Astrocyte (in vitro differentiated cells and primary cell): ENCODE measurements at regions not wholly inside any gene's neighbourhood (a gene's known extent, or its start where the extent isn't known, plus 50 kb on each side); places are given as distances from the start of the nearest gene placed in this dataset.

Experiments
- DNase-seq: peaks from one replicate; pipeline ENCODE4 v3.0.0-alpha.2; 2010; ENCODE audit warnings: low read depth
- FAIRE-seq: peaks from 2 replicates; lab custom pipeline; 2011; peaks lifted over from hg19 to GRCh38; lab: Jason Lieb, UNC
- H2AFZ ChIP-seq: 2 replicates; pipeline ENCODE4 v1.6.0; 2012; ENCODE audit warnings: low read depth, low read length, inconsistent platforms
- H3K27ac ChIP-seq: 2 replicates; pipeline ENCODE4 v1.5.1; 2011; ENCODE audit warnings: low read depth, low read length, inconsistent platforms
- H3K27me3 ChIP-seq: 2 replicates; pipeline ENCODE4 v1.6.0; 2011; ENCODE audit warnings: low read length, inconsistent platforms; ENCODE audit not compliant: insufficient read depth
- H3K36me3 ChIP-seq: 2 replicates; pipeline ENCODE4 v1.5.1; 2011; ENCODE audit warnings: low read length, inconsistent platforms; ENCODE audit not compliant: insufficient read depth
- H3K4me1 ChIP-seq: 2 replicates; pipeline ENCODE4 v1.5.1; 2011; ENCODE audit warnings: low read length, inconsistent platforms; ENCODE audit not compliant: insufficient read depth
- H3K4me2 ChIP-seq: 2 replicates; pipeline ENCODE4 v1.6.0; 2012; ENCODE audit warnings: low read length, inconsistent platforms
- H3K4me3 ChIP-seq: 2 replicates; pipeline ENCODE4 v1.5.1; 2011; ENCODE audit warnings: low read depth, mild to moderate bottlenecking, low read length, inconsistent platforms; ENCODE audit not compliant: insufficient read depth
- H3K79me2 ChIP-seq: 2 replicates; pipeline ENCODE4 v1.6.0; 2012; ENCODE audit warnings: mild to moderate bottlenecking, low read length, inconsistent platforms; ENCODE audit not compliant: insufficient read depth
- H3K9ac ChIP-seq: 2 replicates; pipeline ENCODE4 v1.6.0; 2012; ENCODE audit warnings: mild to moderate bottlenecking, low read length, inconsistent platforms
- H3K9me3 ChIP-seq: 2 replicates; pipeline ENCODE4 v1.5.1; 2012; ENCODE audit warnings: low read depth, mild to moderate bottlenecking, low read length, inconsistent platforms; ENCODE audit not compliant: insufficient read depth
- H4K20me1 ChIP-seq: 2 replicates; pipeline ENCODE4 v1.6.0; 2012; ENCODE audit warnings: low read length, inconsistent platforms; ENCODE audit not compliant: insufficient read depth
- H3K27ac Mint-ChIP-seq: one replicate; pipeline ENCODE4 v1.8.0; 2021; ENCODE audit warnings: mild to moderate bottlenecking, mixed read lengths; ENCODE audit not compliant: unreplicated experiment
- H3K27me3 Mint-ChIP-seq: one replicate; pipeline ENCODE4 v1.8.0; 2021; ENCODE audit warnings: low read depth, mixed read lengths; ENCODE audit not compliant: unreplicated experiment
- H3K36me3 Mint-ChIP-seq: one replicate; pipeline ENCODE4 v1.8.0; 2021; ENCODE audit warnings: low read depth, mixed read lengths; ENCODE audit not compliant: unreplicated experiment
- H3K4me1 Mint-ChIP-seq: one replicate; pipeline ENCODE4 v1.8.0; 2021; ENCODE audit warnings: low read depth, mixed read lengths; ENCODE audit not compliant: unreplicated experiment
- H3K4me3 Mint-ChIP-seq: one replicate; pipeline ENCODE4 v1.8.0; 2021; ENCODE audit warnings: mild to moderate bottlenecking, moderate library complexity, mixed read lengths; ENCODE audit not compliant: unreplicated experiment
- H3K9me3 Mint-ChIP-seq: one replicate; pipeline ENCODE4 v1.8.0; 2021; ENCODE audit warnings: mild to moderate bottlenecking, mixed read lengths; ENCODE audit not compliant: unreplicated experiment
- CTCF ChIP-seq: IDR thresholded peaks from 2 replicates; pipeline ENCODE4 v1.5.1; 2011; ENCODE audit warnings: low read depth, mild to moderate bottlenecking, inconsistent platforms, low read length, moderate library complexity; ENCODE audit not compliant: insufficient read depth
- EZH2 ChIP-seq: IDR thresholded peaks from 2 replicates; pipeline ENCODE4 v1.6.1; 2012; ENCODE audit warnings: mild to moderate bottlenecking, low read length, inconsistent platforms; ENCODE audit not compliant: insufficient read depth

GRCh38 chrX:150152036-150152435 is 211.1 kb upstream of the MAMLD1 start:
- Mint-ChIP-seq H3K27ac (no peak overlapping the region), H3K4me1 (peaks cover 10% of the 10 kb centered on the region), H3K36me3 (no peaks in the 10 kb centered on the region), H3K9me3 (no peaks in the 10 kb centered on the region), H3K27me3 (peaks cover 9% of the 10 kb centered on the region), H3K4me3 (no peak overlapping the region)
- no peak overlapping the region for H2AFZ ChIP-seq
- no peaks in the 10 kb centered on the region for H4K20me1 ChIP-seq
- H3K9me3 ChIP-seq = no peaks in the 10 kb centered on the region
- H3K27ac ChIP-seq = no peak overlapping the region
- no peaks in the 10 kb centered on the region for H3K79me2 ChIP-seq
- no peak overlapping the region for H3K4me3 ChIP-seq
- TF ChIP-seq CTCF = no peak
- TF ChIP-seq EZH2 = no peak
- H3K27me3 ChIP-seq = no peaks in the 10 kb centered on the region
- H3K4me2 ChIP-seq = no peak overlapping the region
- no peak for DNase-seq
- peaks cover 13% of the 10 kb centered on the region for H3K4me1 ChIP-seq
- H3K9ac ChIP-seq = no peak overlapping the region
- FAIRE-seq = no peak
- H3K36me3 ChIP-seq = no peaks in the 10 kb centered on the region

- Mint-ChIP-seq H3K4me3 (no peak overlapping the region), H3K27me3 (peaks cover 9% of the 10 kb centered on the region), H3K36me3 (no peaks in the 10 kb centered on the region), H3K27ac (no peak overlapping the region), H3K9me3 (no peaks in the 10 kb centered on the region), H3K4me1 (peaks cover 10% of the 10 kb centered on the region)
- DNase-seq (no peak), FAIRE-seq (no peak)
- Histone ChIP-seq H3K27ac (no peak overlapping the region), H2AFZ (no peak overlapping the region), H3K79me2 (no peaks in the 10 kb centered on the region), H3K4me3 (no peak overlapping the region), H3K4me1 (peaks cover 13% of the 10 kb centered on the region), H3K9me3 (no peaks in the 10 kb centered on the region), H3K36me3 (no peaks in the 10 kb centered on the region), H3K4me2 (no peak overlapping the region), H3K9ac (no peak overlapping the region), H3K27me3 (no peaks in the 10 kb centered on the region), H4K20me1 (no peaks in the 10 kb centered on the region)
- no peak for TF ChIP-seq CTCF
- no peak for TF ChIP-seq EZH2
Measured at GRCh38 chrX:150152546-150152945, 210.6 kb upstream of the MAMLD1 start.

- H4K20me1 ChIP-seq = no peaks in the 10 kb centered on the region
- Mint-ChIP-seq H3K27ac (no peak overlapping the region), H3K27me3 (peaks cover 14% of the 10 kb centered on the region), H3K9me3 (no peaks in the 10 kb centered on the region), H3K36me3 (no peaks in the 10 kb centered on the region), H3K4me1 (peaks cover 6% of the 10 kb centered on the region), H3K4me3 (no peak overlapping the region)
- H3K9ac ChIP-seq = no peak overlapping the region
- H3K4me2 ChIP-seq = peak overlapping the region; percentile 67
- TF ChIP-seq CTCF = no peak
- TF ChIP-seq EZH2 = no peak
- peak overlapping the region; percentile 28 for H3K4me3 ChIP-seq
- no peak overlapping the region for H3K27ac ChIP-seq
- H3K36me3 ChIP-seq = no peaks in the 10 kb centered on the region
- no peaks in the 10 kb centered on the region for H3K27me3 ChIP-seq
- peak overlapping the region; percentile 18 for H2AFZ ChIP-seq
- no peaks in the 10 kb centered on the region for H3K79me2 ChIP-seq
- FAIRE-seq (peak; percentile 52), DNase-seq (peak; percentile 40)
- H3K4me1 ChIP-seq = peaks cover 11% of the 10 kb centered on the region
- no peaks in the 10 kb centered on the region for H3K9me3 ChIP-seq
Measured at GRCh38 chrX:150155436-150156035, 207.6 kb upstream of the MAMLD1 start.
